ENCODE measurements at regions not wholly inside any gene's neighbourhood (a gene's known extent, or its start where the extent isn't known, plus 50 kb on each side); places are given as distances from the start of the nearest gene placed in this dataset.

DNA sequence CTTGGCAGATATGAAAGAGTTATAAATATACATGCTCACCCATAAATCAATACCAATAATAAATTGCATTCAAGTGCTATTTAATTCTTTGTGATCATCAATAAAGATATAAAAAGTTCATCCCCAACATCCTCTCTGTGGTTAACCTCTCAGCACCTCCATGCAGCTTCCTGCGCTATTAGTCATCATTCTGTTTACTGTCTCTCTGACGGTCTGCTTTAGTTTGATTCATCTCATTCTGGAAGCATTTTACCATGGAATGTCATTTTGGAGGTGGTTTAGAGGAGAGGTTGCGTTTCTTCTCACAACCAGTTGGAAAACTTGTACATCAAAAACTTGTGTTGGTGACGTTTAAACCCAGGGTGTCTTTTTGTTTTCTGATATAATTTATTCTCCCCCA lies 486.6 kb downstream of the BRINP1 start:
- Mint-ChIP-seq H3K36me3 (ENCODE audit: low read depth) (no peaks in the 10 kb centered on the region), H3K4me1 (ENCODE audit: low read depth) (no peaks in the 10 kb centered on the region), H3K27me3 (ENCODE audit: insufficient read depth) (no peaks in the 10 kb centered on the region), H3K27ac (no peak overlapping the region), H3K4me3 (no peak overlapping the region), H3K9me3 (no peaks in the 10 kb centered on the region)
- intact Hi-C loops (cut with micrococcal nuclease) = no loop called here
- DNase-seq (ENCODE audit: low spot score) = no peak

DNA sequence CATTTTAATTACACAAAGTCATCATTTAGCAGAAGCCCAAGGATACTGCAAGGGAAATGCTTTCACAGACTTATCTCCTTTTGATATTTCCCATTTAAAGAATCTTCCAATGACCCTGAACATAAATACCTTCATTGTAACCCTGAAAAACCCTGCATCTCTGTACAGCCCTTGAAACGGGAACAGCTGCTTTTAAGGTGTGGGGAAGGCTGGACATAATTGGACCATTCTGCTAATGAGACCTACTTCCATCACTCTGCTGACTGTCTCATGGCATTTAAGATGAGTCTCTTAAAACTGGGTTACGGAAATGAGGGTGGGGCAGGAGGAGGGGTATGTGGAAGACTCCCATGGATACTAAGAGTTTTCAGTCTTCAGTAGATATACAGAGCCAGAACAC lies 485.8 kb downstream of the BRINP1 start:
- H3K4me1 Mint-ChIP-seq (ENCODE audit: low read depth) = no peaks in the 10 kb centered on the region
- DNase-seq (ENCODE audit: low spot score) = no peak
- H3K9me3 Mint-ChIP-seq = no peaks in the 10 kb centered on the region
- H3K4me3 Mint-ChIP-seq = no peak overlapping the region
- H3K27ac Mint-ChIP-seq = no peak overlapping the region
- no peaks in the 10 kb centered on the region for H3K36me3 Mint-ChIP-seq (ENCODE audit: low read depth)
- no peaks in the 10 kb centered on the region for H3K27me3 Mint-ChIP-seq (ENCODE audit: insufficient read depth)
- intact Hi-C loops (cut with micrococcal nuclease) = no loop called here

DNA sequence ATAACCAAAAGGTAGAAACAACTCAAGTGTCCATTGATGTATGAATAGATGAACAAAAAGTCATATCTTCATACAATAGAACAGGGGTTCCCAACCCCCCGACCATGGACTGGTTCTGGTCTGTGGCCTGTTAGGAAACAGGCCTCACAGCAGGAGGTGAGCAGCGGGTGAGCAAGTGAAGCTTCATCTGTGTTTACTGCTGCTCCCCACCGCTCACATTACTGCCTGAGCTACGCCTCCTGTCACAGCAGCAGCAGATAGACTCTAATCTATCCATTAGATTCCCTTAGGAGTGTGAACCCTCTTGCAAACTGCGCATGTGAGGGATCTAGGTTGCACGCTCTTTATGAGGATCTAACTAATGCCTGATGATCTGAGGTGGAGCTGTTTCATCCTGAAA lies 478.0 kb downstream of the BRINP1 start:
- DNase-seq (ENCODE audit: low spot score) = no peak
- no peaks in the 10 kb centered on the region for H3K36me3 Mint-ChIP-seq (ENCODE audit: low read depth)
- no peaks in the 10 kb centered on the region for H3K27me3 Mint-ChIP-seq (ENCODE audit: insufficient read depth)
- intact Hi-C loops (cut with micrococcal nuclease) = no loop called here
- no peaks in the 10 kb centered on the region for H3K4me1 Mint-ChIP-seq (ENCODE audit: low read depth)
- H3K4me3 Mint-ChIP-seq = no peak overlapping the region
- no peak overlapping the region for H3K27ac Mint-ChIP-seq
- no peaks in the 10 kb centered on the region for H3K9me3 Mint-ChIP-seq

DNA sequence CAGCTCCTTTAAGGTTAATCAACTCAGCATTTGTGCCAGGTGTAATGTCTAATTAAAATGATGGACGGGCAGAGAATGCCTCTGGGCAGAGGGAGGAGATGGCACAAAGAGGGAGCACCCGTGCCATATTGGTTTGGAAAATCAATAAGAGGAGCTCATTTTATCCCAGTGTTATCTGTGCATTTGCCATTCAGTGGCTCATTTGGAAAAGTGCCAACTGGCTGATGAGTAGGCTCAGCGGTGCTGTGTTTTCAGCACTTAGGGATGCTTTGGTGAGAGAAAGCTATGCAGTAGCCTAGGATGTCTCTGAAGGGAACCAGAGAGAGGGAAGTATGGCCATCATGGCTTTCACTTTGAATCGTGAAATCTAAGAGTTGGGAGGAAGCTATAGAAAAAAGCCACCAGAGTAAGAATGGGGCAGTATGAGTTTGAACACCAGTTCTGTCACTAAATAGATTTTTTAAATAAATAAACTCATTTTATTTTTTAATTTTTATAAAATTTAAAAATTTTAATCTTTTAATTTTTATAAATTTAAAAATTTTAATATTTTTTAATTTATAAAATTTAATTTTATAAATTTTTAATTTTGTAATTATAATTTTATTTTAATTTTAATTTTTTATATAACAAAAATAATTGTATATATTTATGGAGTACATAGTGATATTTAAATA lies 472.8 kb downstream of the BRINP1 start:
- H3K4me1 Mint-ChIP-seq (ENCODE audit: low read depth) = no peaks in the 10 kb centered on the region
- H3K9me3 Mint-ChIP-seq = no peaks in the 10 kb centered on the region
- no peak for DNase-seq (ENCODE audit: low spot score)
- no peak overlapping the region for H3K4me3 Mint-ChIP-seq
- no peaks in the 10 kb centered on the region for H3K27me3 Mint-ChIP-seq (ENCODE audit: insufficient read depth)
- intact Hi-C loops (cut with micrococcal nuclease) = no loop called here
- H3K36me3 Mint-ChIP-seq (ENCODE audit: low read depth) = no peaks in the 10 kb centered on the region
- H3K27ac Mint-ChIP-seq = no peak overlapping the region

DNA sequence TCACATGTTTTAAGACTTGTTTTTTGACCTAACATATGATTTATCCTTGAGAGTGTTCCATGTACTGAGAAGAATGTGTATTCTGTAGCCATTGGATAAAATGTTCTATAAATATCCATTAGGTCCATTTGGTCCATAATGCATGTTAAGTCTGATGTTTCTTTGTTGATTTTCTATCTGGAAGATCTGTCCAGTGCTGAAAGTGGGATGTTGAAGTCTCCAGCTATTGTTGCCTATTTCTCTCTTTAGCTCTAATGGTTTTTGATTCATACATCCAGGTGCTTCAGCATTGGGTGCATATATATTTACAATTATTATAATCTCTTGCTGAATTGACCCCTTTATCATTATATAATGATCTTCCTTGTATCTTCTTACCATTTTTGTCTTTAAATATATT lies 451.1 kb downstream of the BRINP1 start:
- DNase-seq (ENCODE audit: low spot score) = no peak
- H3K27ac Mint-ChIP-seq = no peak overlapping the region
- no peaks in the 10 kb centered on the region for H3K4me1 Mint-ChIP-seq (ENCODE audit: low read depth)
- H3K4me3 Mint-ChIP-seq = no peak overlapping the region
- no peaks in the 10 kb centered on the region for H3K27me3 Mint-ChIP-seq (ENCODE audit: insufficient read depth)
- no peaks in the 10 kb centered on the region for H3K36me3 Mint-ChIP-seq (ENCODE audit: low read depth)
- H3K9me3 Mint-ChIP-seq = peaks cover 4% of the 10 kb centered on the region
- intact Hi-C loops (cut with micrococcal nuclease) = no loop called here

DNA sequence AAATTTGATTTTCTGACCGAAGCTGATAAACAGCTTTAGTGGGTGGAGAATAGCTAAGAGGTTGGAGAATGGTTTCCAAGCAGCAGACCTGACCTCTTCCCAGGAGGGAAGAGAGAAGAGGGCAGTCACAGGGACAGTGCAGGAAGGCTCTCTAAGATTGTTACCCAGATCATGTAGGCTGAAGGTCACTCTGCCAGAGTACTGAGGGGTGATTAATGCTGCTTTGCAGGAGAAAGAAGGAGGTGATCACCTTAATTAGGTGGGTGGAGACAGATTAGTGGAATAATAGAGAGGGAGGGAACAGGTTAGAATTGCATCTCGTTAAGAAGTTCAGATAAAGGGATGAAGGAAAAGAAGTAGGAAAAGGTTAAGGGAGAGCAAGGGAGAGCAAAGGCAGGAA lies 440.5 kb downstream of the BRINP1 start:
- no peaks in the 10 kb centered on the region for H3K4me1 Mint-ChIP-seq (ENCODE audit: low read depth)
- no peak for DNase-seq (ENCODE audit: low spot score)
- H3K27ac Mint-ChIP-seq = no peak overlapping the region
- no peaks in the 10 kb centered on the region for H3K27me3 Mint-ChIP-seq (ENCODE audit: insufficient read depth)
- no peak overlapping the region for H3K4me3 Mint-ChIP-seq
- no peaks in the 10 kb centered on the region for H3K36me3 Mint-ChIP-seq (ENCODE audit: low read depth)
- peaks cover 3% of the 10 kb centered on the region for H3K9me3 Mint-ChIP-seq
- intact Hi-C loops (cut with micrococcal nuclease) = no loop called here

DNA sequence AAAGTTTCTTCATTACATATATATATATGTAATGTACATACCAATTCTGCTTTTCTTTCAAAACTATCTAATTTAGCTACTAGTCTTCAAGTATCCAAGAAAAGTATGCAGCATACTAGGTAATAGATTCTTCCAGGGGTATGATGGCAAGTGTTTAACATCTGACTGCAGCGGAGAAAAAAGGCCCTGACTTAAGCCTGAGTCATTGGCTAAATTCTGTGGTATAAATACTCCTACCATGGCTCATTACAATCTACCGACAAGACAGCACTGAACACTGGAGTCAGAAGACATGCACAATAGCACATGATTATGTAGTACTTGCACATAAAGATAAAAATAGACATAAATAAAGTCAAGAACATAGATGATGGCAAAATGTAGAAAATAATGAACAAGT lies 439.9 kb downstream of the BRINP1 start:
- Mint-ChIP-seq H3K27ac (no peak overlapping the region), H3K4me3 (no peak overlapping the region), H3K36me3 (ENCODE audit: low read depth) (no peaks in the 10 kb centered on the region), H3K9me3 (peaks cover 7% of the 10 kb centered on the region), H3K4me1 (ENCODE audit: low read depth) (no peaks in the 10 kb centered on the region), H3K27me3 (ENCODE audit: insufficient read depth) (no peaks in the 10 kb centered on the region)
- no peak for DNase-seq (ENCODE audit: low spot score)
- intact Hi-C loops (cut with micrococcal nuclease) = no loop called here

DNA sequence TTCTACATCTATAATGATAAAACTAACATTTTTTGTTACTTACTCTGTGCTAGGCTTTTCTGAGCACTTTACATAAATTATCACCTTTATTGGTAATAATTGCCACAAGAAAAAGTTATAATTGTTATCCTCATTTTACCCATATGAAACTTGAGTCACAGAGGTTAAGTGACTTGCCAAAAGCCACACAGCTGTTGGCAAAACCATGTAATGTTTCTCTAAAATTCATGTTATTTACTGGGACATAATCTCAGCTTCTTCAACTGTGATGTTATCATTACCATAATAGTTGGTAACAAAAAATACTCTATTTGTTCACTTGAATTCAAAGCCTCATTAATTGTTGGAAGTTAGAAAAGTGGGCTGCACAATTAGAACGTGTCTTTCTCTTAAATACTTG lies 437.3 kb downstream of the BRINP1 start:
- H3K27ac Mint-ChIP-seq = no peak overlapping the region
- H3K4me3 Mint-ChIP-seq = no peak overlapping the region
- H3K36me3 Mint-ChIP-seq (ENCODE audit: low read depth) = no peaks in the 10 kb centered on the region
- no peaks in the 10 kb centered on the region for H3K27me3 Mint-ChIP-seq (ENCODE audit: insufficient read depth)
- H3K9me3 Mint-ChIP-seq = peaks cover 4% of the 10 kb centered on the region
- DNase-seq (ENCODE audit: low spot score) = no peak
- intact Hi-C loops (cut with micrococcal nuclease) = no loop called here
- no peaks in the 10 kb centered on the region for H3K4me1 Mint-ChIP-seq (ENCODE audit: low read depth)

DNA sequence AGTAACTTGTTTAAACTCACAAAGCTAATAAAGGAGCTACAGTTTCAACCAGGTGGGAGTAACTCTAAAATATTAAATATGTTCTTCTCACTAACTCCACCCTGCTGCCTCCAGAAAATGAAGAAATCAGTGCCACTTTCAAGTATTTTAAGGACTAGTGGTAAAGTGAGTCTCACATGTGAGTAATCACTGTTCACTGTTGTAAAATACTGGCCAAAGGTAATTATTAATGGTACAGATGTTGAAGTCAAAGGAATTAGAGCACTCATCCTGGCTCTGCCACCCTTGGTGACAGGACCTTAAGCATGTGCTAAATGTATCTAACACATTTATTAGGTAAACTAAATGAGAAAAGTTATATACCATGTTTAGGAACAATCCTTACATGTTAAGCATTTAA lies 430.7 kb downstream of the BRINP1 start:
- peaks cover 4% of the 10 kb centered on the region for H3K9me3 Mint-ChIP-seq
- no peaks in the 10 kb centered on the region for H3K36me3 Mint-ChIP-seq (ENCODE audit: low read depth)

DNA sequence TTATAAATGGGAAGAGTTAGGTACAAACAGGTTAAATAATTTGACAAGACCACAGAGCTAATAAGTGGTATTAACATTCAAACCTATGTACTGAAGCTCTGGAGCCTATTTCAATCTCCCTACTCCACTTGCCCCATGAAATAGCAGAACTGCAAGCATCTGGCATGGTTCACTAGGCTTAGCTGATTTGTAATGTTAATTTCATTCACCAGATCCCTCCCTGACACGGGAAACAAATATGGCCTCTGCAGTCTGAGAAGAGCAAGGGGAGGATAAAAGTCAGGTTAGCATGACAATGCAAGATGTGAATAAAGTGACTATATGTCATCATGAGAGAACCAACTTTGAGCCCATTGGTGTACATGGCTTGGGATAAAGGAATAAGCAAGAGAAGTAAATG lies 428.8 kb downstream of the BRINP1 start:
- no peak for DNase-seq (ENCODE audit: low spot score)
- Mint-ChIP-seq H3K4me1 (ENCODE audit: low read depth) (no peaks in the 10 kb centered on the region), H3K9me3 (no peaks in the 10 kb centered on the region), H3K4me3 (no peak overlapping the region), H3K27me3 (ENCODE audit: insufficient read depth) (no peaks in the 10 kb centered on the region), H3K36me3 (ENCODE audit: low read depth) (no peaks in the 10 kb centered on the region), H3K27ac (no peak overlapping the region)
- intact Hi-C loops (cut with micrococcal nuclease) = no loop called here

More for the DNA sequence above, 430.7 kb downstream of the BRINP1 start:
- Mint-ChIP-seq H3K4me1 (ENCODE audit: low read depth) (no peaks in the 10 kb centered on the region), H3K27me3 (ENCODE audit: insufficient read depth) (no peaks in the 10 kb centered on the region), H3K27ac (no peak overlapping the region), H3K4me3 (no peak overlapping the region)
- DNase-seq (ENCODE audit: low spot score) = no peak
- intact Hi-C loops (cut with micrococcal nuclease) = no loop called here

DNA sequence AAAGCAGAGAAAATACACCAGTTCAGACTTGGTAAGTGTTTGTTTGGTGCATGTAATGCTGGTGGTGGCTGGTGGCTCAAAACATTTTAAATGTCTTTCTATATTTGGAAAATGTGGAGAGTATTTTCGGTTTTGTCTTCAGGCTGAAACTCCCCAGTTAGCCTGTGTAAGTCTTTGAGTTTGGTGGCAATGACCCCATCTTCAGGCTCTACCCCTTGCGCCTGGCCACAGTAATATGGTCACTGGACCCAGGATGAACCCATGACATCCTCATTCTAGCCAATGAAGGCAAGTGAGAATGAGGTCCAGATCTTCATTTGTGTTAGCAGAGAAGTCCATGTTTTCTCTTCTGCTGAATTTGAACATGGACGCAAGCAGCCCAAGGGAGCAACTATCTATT lies 422.6 kb downstream of the BRINP1 start:
- Mint-ChIP-seq H3K4me3 (no peak overlapping the region), H3K9me3 (no peaks in the 10 kb centered on the region), H3K27me3 (ENCODE audit: insufficient read depth) (no peaks in the 10 kb centered on the region), H3K4me1 (ENCODE audit: low read depth) (no peaks in the 10 kb centered on the region), H3K27ac (no peak overlapping the region), H3K36me3 (ENCODE audit: low read depth) (no peaks in the 10 kb centered on the region)
- no peak for DNase-seq (ENCODE audit: low spot score)
- intact Hi-C loops (cut with micrococcal nuclease) = no loop called here

DNA sequence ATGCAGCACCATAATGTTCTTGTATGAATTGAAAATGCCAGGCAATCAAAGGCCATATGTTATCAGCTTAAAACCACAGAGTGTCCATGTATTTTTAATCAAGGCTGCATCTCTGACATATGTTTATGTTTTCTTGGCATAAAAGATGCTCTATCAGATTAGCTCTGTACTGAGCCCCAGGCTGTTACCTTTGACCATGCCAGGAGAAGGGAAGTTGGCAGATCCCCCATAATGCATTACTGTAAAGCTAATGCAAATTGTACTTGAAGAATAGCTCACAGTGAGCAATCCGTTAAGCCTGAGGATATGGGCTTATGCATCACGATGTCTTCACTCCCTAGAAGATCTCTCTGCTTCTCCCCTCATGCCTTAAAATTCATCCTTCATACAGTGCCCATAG lies 414.4 kb downstream of the BRINP1 start:
- Mint-ChIP-seq H3K9me3 (no peaks in the 10 kb centered on the region), H3K4me3 (no peak overlapping the region), H3K36me3 (ENCODE audit: low read depth) (no peaks in the 10 kb centered on the region), H3K27me3 (ENCODE audit: insufficient read depth) (no peaks in the 10 kb centered on the region), H3K4me1 (ENCODE audit: low read depth) (no peaks in the 10 kb centered on the region), H3K27ac (no peak overlapping the region)
- DNase-seq (ENCODE audit: low spot score) = no peak
- intact Hi-C loops (cut with micrococcal nuclease) = no loop called here

DNA sequence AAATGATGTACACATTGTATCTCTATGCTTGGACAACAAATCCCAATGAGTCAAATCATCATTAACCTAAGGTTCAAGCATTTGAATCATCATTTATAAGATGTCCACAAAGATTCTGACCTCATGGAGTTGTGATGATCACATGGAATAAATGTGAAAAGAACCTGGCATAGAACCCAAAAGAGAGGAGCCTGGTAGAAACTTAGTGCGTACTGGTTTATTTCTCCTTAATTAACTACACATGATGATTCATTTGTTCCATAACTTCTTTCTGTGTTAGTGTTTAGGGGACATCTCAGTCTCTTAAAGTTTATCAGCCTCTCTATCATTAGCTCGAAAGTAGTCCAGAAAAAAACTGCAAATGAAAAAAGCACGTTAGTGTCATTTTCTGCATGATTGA lies 411.6 kb downstream of the BRINP1 start:
- Mint-ChIP-seq H3K27me3 (ENCODE audit: insufficient read depth) (no peaks in the 10 kb centered on the region), H3K27ac (no peak overlapping the region), H3K9me3 (no peaks in the 10 kb centered on the region), H3K36me3 (ENCODE audit: low read depth) (no peaks in the 10 kb centered on the region), H3K4me1 (ENCODE audit: low read depth) (no peaks in the 10 kb centered on the region), H3K4me3 (no peak overlapping the region)
- intact Hi-C loops (cut with micrococcal nuclease) = no loop called here
- no peak for DNase-seq (ENCODE audit: low spot score)

DNA sequence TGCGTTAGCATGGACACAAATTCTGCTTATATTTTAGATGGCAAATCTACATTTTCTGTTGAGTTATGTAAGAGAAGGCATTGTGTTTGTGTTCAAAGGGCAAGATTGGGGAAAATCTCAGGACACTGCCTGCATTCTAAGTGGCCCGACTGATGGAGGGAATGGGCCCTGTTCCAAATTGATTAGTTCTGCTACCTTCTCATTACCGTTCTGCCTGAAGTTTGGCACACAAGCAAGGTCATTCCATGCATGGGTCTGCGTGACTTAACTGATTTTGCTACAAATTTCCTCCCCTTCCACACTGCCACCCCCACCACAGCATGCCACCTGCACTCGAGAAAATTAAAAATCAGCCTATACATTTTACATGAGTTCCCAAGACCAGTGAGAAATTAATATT lies 409.9 kb downstream of the BRINP1 start:
- Mint-ChIP-seq H3K9me3 (no peaks in the 10 kb centered on the region), H3K27me3 (ENCODE audit: insufficient read depth) (no peaks in the 10 kb centered on the region), H3K4me1 (ENCODE audit: low read depth) (no peaks in the 10 kb centered on the region), H3K4me3 (no peak overlapping the region), H3K27ac (no peak overlapping the region), H3K36me3 (ENCODE audit: low read depth) (no peaks in the 10 kb centered on the region)
- intact Hi-C loops (cut with micrococcal nuclease) = no loop called here
- DNase-seq (ENCODE audit: low spot score) = no peak

Measured in activated T-helper 1 cell treated with anti-CD3 and anti-CD28 coated beads, Interleukin-12 subunit alpha, Interleukin-12 subunit beta, Interleukin-2, Interleukin-4 antibody, amounts not matched to agents 30 ng/mL and 10 ng/mL and 1 ng/mL, durations not matched to agents 14 hours and 24 hours and 36 hours (primary cell).